ENCODE measurements at regions not wholly inside any gene's neighbourhood (a gene's known extent, or its start where the extent isn't known, plus 50 kb on each side); places are given as distances from the start of the nearest gene placed in this dataset.

GRCh38 chr3:64278625-64279024 is 53.4 kb upstream of the PRICKLE2 start:
- in situ Hi-C loops (cut with HindIII; ENCODE audit: low pct_unique_long_range_greater_than_20kb, low sequenced_read_pairs), result no loop called here
- no peak for DNase-seq (ENCODE audit: low read depth, low spot score)

- in situ Hi-C loops (cut with HindIII; ENCODE audit: low pct_unique_long_range_greater_than_20kb, low sequenced_read_pairs), result no loop called here
- no peak for DNase-seq (ENCODE audit: low read depth, low spot score)
These were observed 50.9 kb upstream of the PRICKLE2 start for GRCh38 chr3:64276131-64276530.
